Loucy (cell line): ENCODE measurements at regions not wholly inside any gene's neighbourhood (a gene's known extent, or its start where the extent isn't known, plus 50 kb on each side); places are given as distances from the start of the nearest gene placed in this dataset.

Experiments used
- H2AFZ ChIP-seq: fragments of 200-600 bp; sonication (generic); 2 replicates; pipeline ENCODE4 v1.6.0; 2016; ENCODE audit warnings: antibody characterized with exemption, mild to moderate bottlenecking, low read length, moderate library complexity
- H3F3A ChIP-seq: fragments of 200-600 bp; 2 replicates; pipeline ENCODE4 v1.6.0; 2016; ENCODE audit warnings: antibody characterized with exemption, low read depth, mild to moderate bottlenecking
- H3K27me3 ChIP-seq: fragments of 200-600 bp; sonication (generic); 2 replicates; pipeline ENCODE4 v1.6.1; 2014; ENCODE audit warnings: low read length, mild to moderate bottlenecking; ENCODE audit not compliant: insufficient read depth, poor library complexity, severe bottlenecking
- H3K36me3 ChIP-seq: fragments of 200-600 bp; sonication (generic); 2 replicates; pipeline ENCODE4 v1.6.1; 2016; ENCODE audit warnings: low read length; ENCODE audit not compliant: insufficient read depth
- H3K4me1 ChIP-seq: fragments of 200-600 bp; sonication (generic); 2 replicates; pipeline ENCODE4 v1.5.1; 2014; ENCODE audit warnings: low read length, mild to moderate bottlenecking; ENCODE audit not compliant: insufficient read depth, poor library complexity, severe bottlenecking
- H3K4me2 ChIP-seq: fragments of 200-600 bp; sonication (generic); 2 replicates; pipeline ENCODE4 v1.6.0; 2014; ENCODE audit warnings: antibody characterized with exemption, low read length, low read depth, mild to moderate bottlenecking; ENCODE audit not compliant: poor library complexity, severe bottlenecking
- H3K4me3 ChIP-seq: fragments of 200-600 bp; sonication (generic); 2 replicates; pipeline ENCODE4 v1.5.1; 2014; ENCODE audit warnings: low read length, mild to moderate bottlenecking, mixed read lengths; ENCODE audit not compliant: poor library complexity, severe bottlenecking
- H3K79me2 ChIP-seq: fragments of 200-600 bp; sonication (generic); 2 replicates; pipeline ENCODE4 v1.6.1; 2014; ENCODE audit warnings: low read length; ENCODE audit not compliant: insufficient read depth
- H3K9ac ChIP-seq: fragments of 200-600 bp; sonication (generic); 2 replicates; pipeline ENCODE4 v1.6.0; 2014; ENCODE audit warnings: mild to moderate bottlenecking, low read depth, low read length, moderate library complexity; ENCODE audit not compliant: poor library complexity, severe bottlenecking
- H3K9me2 ChIP-seq: fragments of 200-600 bp; sonication (generic); replicated peaks from 2 replicates; pipeline ENCODE4 v1.6.1; 2016; ENCODE audit warnings: low read depth, low read length, mixed read lengths
- H3K9me3 ChIP-seq: fragments of 200-600 bp; sonication (generic); 2 replicates; pipeline ENCODE4 v1.6.1; 2014; ENCODE audit warnings: mild to moderate bottlenecking, antibody characterized with exemption, low read length, low read depth; ENCODE audit not compliant: insufficient read depth
- H4K20me1 ChIP-seq: fragments of 200-600 bp; sonication (generic); 2 replicates; pipeline ENCODE4 v1.6.0; 2014; ENCODE audit warnings: antibody characterized with exemption, low read length, mild to moderate bottlenecking; ENCODE audit not compliant: insufficient read depth, poor library complexity, severe bottlenecking
- EZH2phosphoT487 ChIP-seq: fragments of 200-600 bp; IDR thresholded peaks from 2 replicates; pipeline ENCODE4 v1.6.1; 2018; ENCODE audit warnings: antibody characterized with exemption, mild to moderate bottlenecking, moderate library complexity, borderline replicate concordance
- TF ChIP-seq, protein P1 (sequence below): fragments of 200-600 bp; sonication (generic); conservative IDR thresholded peaks from 2 replicates; pipeline ENCODE4 v1.5.1; 2014; ENCODE audit warnings: mild to moderate bottlenecking, antibody characterized with exemption, low read length

DNA sequence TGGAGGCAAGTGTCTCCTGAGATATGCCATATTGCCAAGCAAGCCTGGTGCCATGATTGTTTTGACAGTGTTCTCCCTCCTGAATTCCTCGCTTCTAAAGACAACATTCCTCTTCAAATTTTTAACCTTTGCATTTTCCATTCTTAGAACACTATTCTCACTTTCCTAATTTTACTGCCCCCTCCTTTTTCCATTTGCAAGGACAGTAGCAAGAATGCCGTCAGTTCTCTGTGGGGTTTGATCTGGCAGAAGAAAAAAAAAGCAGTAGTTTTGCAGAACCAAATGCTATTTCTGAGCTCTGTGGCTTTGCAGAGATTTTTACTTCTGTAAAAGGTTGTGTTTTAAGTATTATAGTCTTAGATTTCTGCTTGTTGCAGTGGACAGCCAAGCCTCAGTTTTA is 295.2 kb downstream of the NUAK1 start:
- no peak overlapping the region for H3K9ac ChIP-seq
- H3K4me2 ChIP-seq, result no peak overlapping the region
- H3K4me1 ChIP-seq, result no peaks in the 10 kb centered on the region
- H3K4me3 ChIP-seq, result no peak overlapping the region
- H3K36me3 ChIP-seq, result no peaks in the 10 kb centered on the region
- no peaks in the 10 kb centered on the region for H3K79me2 ChIP-seq
- no peaks in the 10 kb centered on the region for H3K9me2 ChIP-seq
- no peaks in the 10 kb centered on the region for H3F3A ChIP-seq
- H3K27me3 ChIP-seq, result no peaks in the 10 kb centered on the region
- TF ChIP-seq, protein P1, sequence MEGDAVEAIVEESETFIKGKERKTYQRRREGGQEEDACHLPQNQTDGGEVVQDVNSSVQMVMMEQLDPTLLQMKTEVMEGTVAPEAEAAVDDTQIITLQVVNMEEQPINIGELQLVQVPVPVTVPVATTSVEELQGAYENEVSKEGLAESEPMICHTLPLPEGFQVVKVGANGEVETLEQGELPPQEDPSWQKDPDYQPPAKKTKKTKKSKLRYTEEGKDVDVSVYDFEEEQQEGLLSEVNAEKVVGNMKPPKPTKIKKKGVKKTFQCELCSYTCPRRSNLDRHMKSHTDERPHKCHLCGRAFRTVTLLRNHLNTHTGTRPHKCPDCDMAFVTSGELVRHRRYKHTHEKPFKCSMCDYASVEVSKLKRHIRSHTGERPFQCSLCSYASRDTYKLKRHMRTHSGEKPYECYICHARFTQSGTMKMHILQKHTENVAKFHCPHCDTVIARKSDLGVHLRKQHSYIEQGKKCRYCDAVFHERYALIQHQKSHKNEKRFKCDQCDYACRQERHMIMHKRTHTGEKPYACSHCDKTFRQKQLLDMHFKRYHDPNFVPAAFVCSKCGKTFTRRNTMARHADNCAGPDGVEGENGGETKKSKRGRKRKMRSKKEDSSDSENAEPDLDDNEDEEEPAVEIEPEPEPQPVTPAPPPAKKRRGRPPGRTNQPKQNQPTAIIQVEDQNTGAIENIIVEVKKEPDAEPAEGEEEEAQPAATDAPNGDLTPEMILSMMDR, result no peak
- no peak for TF ChIP-seq EZH2phosphoT487
- H4K20me1 ChIP-seq, result no peaks in the 10 kb centered on the region
- no peak overlapping the region for H2AFZ ChIP-seq
- H3K9me3 ChIP-seq, result no peaks in the 10 kb centered on the region

DNA sequence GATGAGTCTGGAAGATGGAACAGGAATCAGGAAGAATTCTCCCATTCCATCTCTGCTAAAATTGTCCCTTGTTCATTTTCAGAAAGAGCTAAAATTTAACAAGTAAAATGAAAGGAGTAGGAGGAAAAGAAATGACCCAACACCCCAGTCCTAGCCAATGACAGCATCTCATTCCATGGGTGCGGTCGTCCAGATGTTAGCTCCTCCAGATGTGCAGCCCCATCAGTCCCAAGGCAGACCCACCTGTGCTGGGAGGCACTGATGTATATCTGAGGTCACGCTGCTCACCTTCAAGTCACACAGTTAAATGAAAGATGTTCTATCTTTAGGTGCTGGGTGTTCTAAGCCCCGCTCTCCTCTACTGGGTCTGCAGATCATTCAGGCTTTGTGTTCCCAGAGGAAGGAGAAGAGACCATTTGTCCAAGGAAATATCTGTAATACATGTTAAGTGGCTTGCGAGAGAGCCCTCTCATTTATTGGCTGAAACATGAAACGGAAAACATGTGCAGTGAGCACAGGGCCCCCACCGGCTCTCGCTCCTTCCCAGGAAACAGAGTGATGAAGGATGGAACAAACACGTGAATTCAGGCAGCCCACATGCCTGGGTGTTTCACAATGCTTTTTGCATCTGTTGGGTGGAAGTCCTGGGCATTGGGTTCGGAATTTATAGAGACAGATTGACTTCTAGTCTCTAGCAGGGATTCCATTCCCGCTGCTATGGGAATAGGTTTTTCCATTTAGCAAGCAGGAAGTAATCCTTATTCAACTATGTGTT is 294.6 kb downstream of the NUAK1 start:
- H3K9ac ChIP-seq, result no peak overlapping the region
- H3K4me2 ChIP-seq, result no peak overlapping the region
- no peaks in the 10 kb centered on the region for H3F3A ChIP-seq
- no peak overlapping the region for H2AFZ ChIP-seq
- H3K36me3 ChIP-seq, result no peaks in the 10 kb centered on the region
- H3K9me3 ChIP-seq, result no peaks in the 10 kb centered on the region
- no peaks in the 10 kb centered on the region for H3K79me2 ChIP-seq
- H3K4me3 ChIP-seq, result no peak overlapping the region
- H3K4me1 ChIP-seq, result no peaks in the 10 kb centered on the region
- TF ChIP-seq, protein P1, result no peak
- no peak for TF ChIP-seq EZH2phosphoT487
- H3K27me3 ChIP-seq, result no peaks in the 10 kb centered on the region
- no peaks in the 10 kb centered on the region for H3K9me2 ChIP-seq
- H4K20me1 ChIP-seq, result no peaks in the 10 kb centered on the region

DNA sequence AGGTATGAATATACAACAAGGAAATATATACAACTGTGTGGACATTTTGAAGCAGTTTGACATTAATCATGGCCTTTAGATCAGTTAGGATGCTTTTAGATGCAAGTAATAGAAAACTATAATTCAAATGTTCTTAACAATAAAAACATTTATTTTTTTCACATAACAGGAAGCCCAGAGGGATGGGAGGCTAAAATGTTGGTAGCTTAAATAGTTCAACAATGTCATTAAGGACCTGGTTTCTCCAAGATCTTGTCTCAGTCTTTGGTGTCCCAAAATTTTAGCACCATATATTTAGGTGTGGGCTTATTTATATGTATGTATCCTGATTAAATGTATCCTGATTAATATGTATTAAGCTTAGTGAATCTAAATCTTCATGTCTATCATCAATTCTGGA is 292.4 kb downstream of the NUAK1 start:
- no peaks in the 10 kb centered on the region for H3F3A ChIP-seq
- H3K27me3 ChIP-seq, result no peaks in the 10 kb centered on the region
- H3K4me1 ChIP-seq, result no peaks in the 10 kb centered on the region
- TF ChIP-seq, protein P1, result no peak
- no peak for TF ChIP-seq EZH2phosphoT487
- H4K20me1 ChIP-seq, result no peaks in the 10 kb centered on the region
- no peaks in the 10 kb centered on the region for H3K9me2 ChIP-seq
- no peaks in the 10 kb centered on the region for H3K79me2 ChIP-seq
- no peak overlapping the region for H3K4me3 ChIP-seq
- no peaks in the 10 kb centered on the region for H3K36me3 ChIP-seq
- H3K9me3 ChIP-seq, result no peaks in the 10 kb centered on the region
- H2AFZ ChIP-seq, result no peak overlapping the region
- no peak overlapping the region for H3K9ac ChIP-seq
- H3K4me2 ChIP-seq, result no peak overlapping the region
